MV-4-11 (cell line): ENCODE measurements at regions not wholly inside any gene's neighbourhood (a gene's known extent, or its start where the extent isn't known, plus 50 kb on each side); places are given as distances from the start of the nearest gene placed in this dataset.

ENCODE experiments used
- DNase-seq: peaks from one replicate; lab custom pipeline; 2025; lab: John Stamatoyannopoulos, UW

GRCh38 chr5:23072179-23072578, 219.0 kb upstream of the CDH12 start:
- DNase-seq, result no peak

- no peak for DNase-seq
Observed at GRCh38 chr5:23071682-23072081, 218.5 kb upstream of the CDH12 start.

GRCh38 chr5:23064710-23065109, 211.6 kb upstream of the CDH12 start:
- no peak for DNase-seq

GRCh38 chr5:23053846-23054245, 200.7 kb upstream of the CDH12 start:
- DNase-seq, result no peak

DNA sequence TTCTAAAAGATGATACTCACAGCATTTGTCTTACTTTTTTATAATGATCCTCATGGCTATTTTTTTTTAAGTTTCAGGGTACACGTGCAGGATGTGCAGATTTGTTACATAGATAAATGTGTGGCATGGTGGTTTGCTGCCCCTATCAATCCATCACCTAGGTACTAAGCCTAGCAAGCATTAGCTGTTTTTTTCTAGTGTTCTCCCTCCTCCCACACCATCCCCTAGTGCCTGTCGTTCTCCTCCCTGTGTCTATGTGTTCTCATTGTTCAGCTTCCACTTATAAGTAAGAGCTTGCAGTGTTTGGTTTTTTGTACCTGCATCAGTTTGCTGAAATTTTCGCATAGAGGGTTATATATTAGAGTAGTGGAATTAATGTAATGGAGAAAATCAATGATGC, 189.1 kb upstream of the CDH12 start:
- DNase-seq, result no peak

DNA sequence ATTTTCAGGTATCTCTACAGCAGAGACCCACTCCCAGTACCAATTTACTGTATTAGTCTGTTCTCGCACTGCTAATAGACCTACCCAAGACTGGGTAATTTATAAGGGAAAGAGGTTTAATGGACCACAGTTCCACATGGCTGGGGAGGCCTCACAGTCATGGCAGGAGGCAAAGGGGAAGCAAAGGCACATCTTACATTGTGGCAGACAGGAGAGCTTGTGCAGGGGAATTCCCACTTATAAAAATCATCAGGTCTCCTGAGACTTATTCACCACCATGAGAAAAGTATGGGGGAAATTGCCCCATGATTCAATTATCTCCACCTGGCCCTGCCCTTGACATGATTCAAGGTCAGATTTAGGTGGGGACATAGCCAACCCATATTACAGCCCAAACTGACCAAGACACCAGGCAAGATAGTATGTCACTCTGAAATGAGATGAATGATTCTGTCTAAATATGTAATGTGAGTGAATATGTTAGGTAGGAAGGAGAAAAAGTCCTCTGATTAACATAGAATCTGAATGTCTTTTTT, 182.5 kb upstream of the CDH12 start:
- no peak for DNase-seq

DNA sequence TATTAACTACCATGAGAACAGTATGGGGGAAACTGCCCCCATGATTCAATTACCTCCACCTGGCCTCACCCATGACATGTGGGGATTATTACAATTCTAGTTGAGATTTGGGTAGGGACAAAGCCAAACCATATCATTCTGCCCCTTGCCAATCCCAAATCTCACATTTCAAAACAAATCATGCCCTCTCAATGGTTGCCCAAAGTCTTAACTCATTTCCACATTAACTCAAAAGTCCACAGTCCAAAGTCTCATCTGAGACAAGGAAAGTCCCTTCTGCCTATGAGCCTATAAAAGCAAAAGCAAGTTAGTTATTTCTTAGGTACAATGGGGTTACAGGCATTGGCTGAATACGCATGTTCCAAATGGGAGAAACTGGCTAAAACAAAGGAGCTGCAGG, 180.7 kb upstream of the CDH12 start:
- no peak for DNase-seq

- DNase-seq, result no peak
Observed at GRCh38 chr5:23029290-23029689, 176.1 kb upstream of the CDH12 start.

- DNase-seq, result no peak
Observed at GRCh38 chr5:23028445-23029021, 175.4 kb upstream of the CDH12 start.

- DNase-seq, result no peak
Observed at GRCh38 chr5:23027830-23028229, 174.7 kb upstream of the CDH12 start.

DNA sequence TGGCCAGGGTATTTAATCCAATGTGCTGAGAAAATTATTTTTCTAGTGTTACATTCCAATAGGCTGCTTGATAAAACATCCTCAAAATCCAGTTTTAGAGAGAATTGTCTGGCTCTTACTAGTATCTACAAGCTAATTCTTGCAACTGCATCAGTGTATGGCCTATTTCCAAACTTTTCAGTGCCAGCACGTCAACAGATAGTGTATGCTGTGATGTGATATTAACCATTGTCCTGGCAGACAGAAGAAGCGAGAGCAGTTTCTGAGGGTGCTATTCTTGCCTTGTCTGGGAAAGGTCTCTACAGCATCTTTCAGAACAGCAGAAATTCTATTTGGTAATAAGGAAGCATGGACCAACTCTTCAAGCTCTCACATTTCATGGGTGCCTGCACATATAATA, 174.2 kb upstream of the CDH12 start:
- no peak for DNase-seq

DNA sequence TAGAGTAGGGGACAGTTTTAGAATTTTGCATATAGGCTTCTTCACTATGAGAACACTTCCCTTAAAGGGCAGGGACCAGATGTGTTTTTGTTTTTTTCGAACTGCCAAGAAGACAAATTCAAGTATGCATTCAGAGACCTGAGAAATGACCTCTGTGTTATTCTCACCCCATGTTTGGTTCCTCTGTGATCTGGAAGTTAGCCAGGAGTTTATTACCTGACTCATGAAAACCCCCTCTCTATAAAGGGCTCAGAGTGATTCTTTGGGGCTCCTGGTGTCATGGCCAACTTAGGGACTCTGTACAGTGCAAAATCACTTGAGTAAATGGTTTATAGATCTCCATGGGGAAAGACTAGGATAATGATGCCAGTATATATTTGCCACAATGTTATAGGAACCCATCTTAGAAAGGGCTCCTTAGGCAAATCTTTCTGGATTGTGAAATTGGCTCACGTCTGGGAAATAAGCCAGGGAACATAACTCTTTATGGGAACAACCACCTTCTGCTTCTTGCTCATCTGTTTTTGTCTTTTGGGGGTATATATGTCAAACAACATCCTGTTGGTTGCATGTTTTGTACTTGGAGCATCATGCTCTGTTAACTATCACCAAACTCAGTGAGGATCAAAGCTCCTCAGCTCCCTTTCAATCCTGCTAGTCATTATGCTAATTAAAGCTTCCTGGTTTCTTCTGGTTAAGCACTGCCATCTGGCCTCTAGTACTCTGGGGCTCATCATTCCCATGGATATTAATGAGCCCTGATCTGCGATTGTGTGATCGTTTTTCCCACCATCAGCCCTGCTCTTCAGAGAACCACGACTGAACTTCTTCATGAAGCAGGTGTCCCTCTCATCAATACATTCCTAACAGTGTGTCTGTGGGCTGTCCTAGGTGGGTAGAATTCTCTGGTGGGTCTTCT, 173.4 kb upstream of the CDH12 start:
- no peak for DNase-seq

- no peak for DNase-seq
Observed at GRCh38 chr5:23025629-23026233, 172.6 kb upstream of the CDH12 start.

- DNase-seq, result no peak
Observed at GRCh38 chr5:23024470-23024869, 171.3 kb upstream of the CDH12 start.

GRCh38 chr5:23014825-23015224, 161.7 kb upstream of the CDH12 start:
- DNase-seq, result no peak

GRCh38 chr5:23014266-23014665, 161.1 kb upstream of the CDH12 start:
- DNase-seq, result no peak

DNA sequence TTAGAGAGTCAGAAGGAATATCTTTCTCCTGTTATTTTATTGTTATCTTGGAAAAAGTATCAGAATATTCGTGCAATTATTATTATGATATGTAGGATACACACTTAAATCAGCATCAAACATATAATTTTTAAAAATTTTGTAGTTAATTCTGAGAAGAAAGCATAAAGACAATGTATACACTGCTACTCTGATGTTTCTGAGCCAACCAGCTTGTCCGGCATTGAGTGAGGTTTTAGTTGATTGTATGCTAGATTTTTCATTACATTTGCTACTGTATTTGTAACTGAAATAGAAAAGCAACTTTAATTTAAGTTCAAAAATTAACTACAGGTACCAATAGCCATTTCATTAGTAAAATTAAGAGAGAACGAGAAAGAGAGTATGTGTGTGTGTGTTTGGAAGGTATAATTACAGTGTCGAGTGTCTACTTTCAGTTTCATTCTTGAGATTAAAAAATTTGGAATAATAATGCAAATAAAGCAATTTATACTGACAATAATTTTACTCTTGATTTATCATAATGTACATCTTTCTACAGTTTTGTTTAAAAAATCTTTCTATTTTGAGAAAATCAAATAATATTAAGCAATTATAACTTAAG, 160.4 kb upstream of the CDH12 start:
- no peak for DNase-seq

GRCh38 chr5:23012842-23013241, 159.7 kb upstream of the CDH12 start:
- no peak for DNase-seq

DNA sequence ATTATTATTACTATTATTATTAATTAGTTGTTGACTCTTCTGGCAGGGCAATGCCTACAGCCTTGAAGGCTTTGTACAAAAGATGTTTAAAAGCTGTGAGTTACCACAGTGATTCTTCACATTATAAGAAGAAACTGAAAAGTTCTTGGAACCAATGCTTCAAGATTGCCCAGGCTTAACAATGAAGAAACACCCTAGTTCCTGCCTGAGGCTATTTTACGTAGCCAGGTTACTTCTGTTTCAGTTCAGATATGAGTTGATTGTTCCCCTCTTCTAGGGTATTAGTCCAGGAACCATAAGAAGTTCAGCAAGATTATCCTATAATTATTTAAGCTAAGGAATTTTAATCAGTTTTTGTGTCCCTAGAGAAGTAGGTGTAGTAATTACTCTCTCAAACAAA, 154.6 kb upstream of the CDH12 start:
- no peak for DNase-seq

- DNase-seq, result no peak
Observed at GRCh38 chr5:23007236-23007635, 154.1 kb upstream of the CDH12 start.

DNA sequence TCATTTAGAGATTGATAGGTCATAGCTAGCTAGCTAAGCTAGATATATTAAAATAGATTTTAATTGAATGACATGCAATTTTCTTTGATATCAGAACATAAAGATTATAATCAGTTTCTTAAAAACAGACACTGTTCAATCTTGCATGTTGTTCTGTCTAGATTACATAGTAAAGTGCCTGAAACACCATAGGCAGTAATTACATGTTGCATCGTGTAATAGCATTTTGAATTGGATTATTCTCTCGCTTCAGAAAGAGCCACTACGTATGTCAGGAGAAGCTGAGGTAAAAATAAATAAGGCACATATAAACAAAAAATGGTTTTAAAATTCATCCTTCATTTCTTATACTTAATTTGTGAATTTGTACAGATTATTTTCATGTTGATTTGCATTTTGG, 148.0 kb upstream of the CDH12 start:
- DNase-seq, result no peak

- no peak for DNase-seq
Observed at GRCh38 chr5:22998774-22999173, 145.6 kb upstream of the CDH12 start.

DNA sequence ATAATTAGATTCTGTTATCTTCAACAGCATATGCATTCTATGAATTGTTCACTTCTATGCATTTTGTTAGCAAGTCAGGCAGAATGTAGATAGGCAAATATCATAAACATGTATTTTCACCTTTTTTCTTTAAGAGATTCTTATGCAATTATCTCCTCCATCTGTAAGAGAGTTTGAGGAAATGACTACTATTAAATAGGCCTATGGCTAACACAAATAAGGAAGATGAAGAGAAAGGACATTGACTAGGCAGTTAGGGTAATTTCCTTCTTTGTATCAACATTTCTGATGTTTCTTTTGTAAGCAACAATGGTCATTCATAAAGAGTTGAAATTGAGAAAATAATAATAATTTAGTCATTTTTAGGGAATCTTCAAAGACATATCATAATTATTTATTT, 145.2 kb upstream of the CDH12 start:
- DNase-seq, result no peak
